Parathyroid adenoma (tissue), 2 donors: ENCODE measurements at regions not wholly inside any gene's neighbourhood (a gene's known extent, or its start where the extent isn't known, plus 50 kb on each side); places are given as distances from the start of the nearest gene placed in this dataset.

Experiments used
- H2AFZ ChIP-seq: fragments of 300-600 bp; sonication (generic); one replicate; pipeline ENCODE4 v1.7.0; 2017; ENCODE audit warnings: antibody characterized with exemption, mild to moderate bottlenecking
- H3K27ac ChIP-seq: fragments of 300-600 bp; sonication (generic); one replicate; pipeline ENCODE4 v1.7.0; 2017
- H3K27me3 ChIP-seq: fragments of 300-600 bp; sonication (generic); one replicate; pipeline ENCODE4 v1.7.0; 2017; ENCODE audit warnings: low read length; ENCODE audit not compliant: control insufficient read depth, insufficient read depth
- H3K36me3 ChIP-seq: fragments of 300-600 bp; sonication (generic); one replicate; pipeline ENCODE4 v1.7.0; 2017; ENCODE audit warnings: low read length; ENCODE audit not compliant: control insufficient read depth, insufficient read depth
- H3K4me1 ChIP-seq: fragments of 300-600 bp; sonication (generic); one replicate; pipeline ENCODE4 v1.7.0; 2017; ENCODE audit warnings: control low read depth
- H3K4me2 ChIP-seq: fragments of 300-600 bp; sonication (generic); one replicate; pipeline ENCODE4 v1.7.0; 2017; ENCODE audit warnings: low read length
- H3K4me3 ChIP-seq: fragments of 300-600 bp; sonication (generic); one replicate; pipeline ENCODE4 v1.7.0; 2017; ENCODE audit warnings: low read depth, low read length
- H3K79me2 ChIP-seq: fragments of 300-600 bp; sonication (generic); one replicate; pipeline ENCODE4 v1.7.0; 2017; ENCODE audit warnings: control low read depth
- H3K9ac ChIP-seq: fragments of 300-600 bp; sonication (generic); one replicate; pipeline ENCODE4 v1.7.0; 2017; ENCODE audit warnings: mild to moderate bottlenecking
- H3K9me3 ChIP-seq: fragments of 300-600 bp; sonication (generic); one replicate; pipeline ENCODE4 v1.7.0; 2017; ENCODE audit warnings: low read length; ENCODE audit not compliant: control insufficient read depth
- TF ChIP-seq, protein P1 (sequence below): fragments of 300-600 bp; sonication (generic); IDR thresholded peaks from one replicate; pipeline ENCODE4 v1.7.0; 2017; ENCODE audit warnings: antibody characterized with exemption, mild to moderate bottlenecking
- donor health status: primary hyperparathyroidism.

DNA sequence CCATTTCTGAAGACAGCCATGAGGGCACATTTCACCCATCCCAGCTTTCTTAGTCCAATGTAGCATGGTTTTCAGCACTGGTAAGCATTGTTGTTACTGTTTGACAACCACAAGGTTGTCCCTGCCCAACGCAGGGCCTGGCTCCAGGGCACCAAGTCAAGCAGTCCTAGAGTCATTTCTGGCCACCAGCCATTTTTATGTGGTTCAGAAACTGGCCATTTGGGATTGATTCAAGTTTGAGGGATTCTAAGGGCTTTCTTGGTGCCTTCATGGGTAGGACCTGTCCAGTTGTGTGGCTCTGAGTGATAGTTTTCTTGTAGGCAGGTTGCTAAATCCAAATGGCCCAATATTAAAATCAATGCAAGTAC is 535.4 kb upstream of the USP24 start:
- Histone ChIP-seq H2AFZ (no peak overlapping the region), H3K4me1 (no peaks in the 10 kb centered on the region), H3K27me3 (no peaks in the 10 kb centered on the region), H3K79me2 (no peaks in the 10 kb centered on the region), H3K4me2 (no peak overlapping the region), H3K9me3 (no peaks in the 10 kb centered on the region), H3K36me3 (no peaks in the 10 kb centered on the region), H3K9ac (no peak overlapping the region), H3K27ac (no peak overlapping the region), H3K4me3 (no peak overlapping the region)
- TF ChIP-seq, protein P1, sequence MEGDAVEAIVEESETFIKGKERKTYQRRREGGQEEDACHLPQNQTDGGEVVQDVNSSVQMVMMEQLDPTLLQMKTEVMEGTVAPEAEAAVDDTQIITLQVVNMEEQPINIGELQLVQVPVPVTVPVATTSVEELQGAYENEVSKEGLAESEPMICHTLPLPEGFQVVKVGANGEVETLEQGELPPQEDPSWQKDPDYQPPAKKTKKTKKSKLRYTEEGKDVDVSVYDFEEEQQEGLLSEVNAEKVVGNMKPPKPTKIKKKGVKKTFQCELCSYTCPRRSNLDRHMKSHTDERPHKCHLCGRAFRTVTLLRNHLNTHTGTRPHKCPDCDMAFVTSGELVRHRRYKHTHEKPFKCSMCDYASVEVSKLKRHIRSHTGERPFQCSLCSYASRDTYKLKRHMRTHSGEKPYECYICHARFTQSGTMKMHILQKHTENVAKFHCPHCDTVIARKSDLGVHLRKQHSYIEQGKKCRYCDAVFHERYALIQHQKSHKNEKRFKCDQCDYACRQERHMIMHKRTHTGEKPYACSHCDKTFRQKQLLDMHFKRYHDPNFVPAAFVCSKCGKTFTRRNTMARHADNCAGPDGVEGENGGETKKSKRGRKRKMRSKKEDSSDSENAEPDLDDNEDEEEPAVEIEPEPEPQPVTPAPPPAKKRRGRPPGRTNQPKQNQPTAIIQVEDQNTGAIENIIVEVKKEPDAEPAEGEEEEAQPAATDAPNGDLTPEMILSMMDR = no peak

DNA sequence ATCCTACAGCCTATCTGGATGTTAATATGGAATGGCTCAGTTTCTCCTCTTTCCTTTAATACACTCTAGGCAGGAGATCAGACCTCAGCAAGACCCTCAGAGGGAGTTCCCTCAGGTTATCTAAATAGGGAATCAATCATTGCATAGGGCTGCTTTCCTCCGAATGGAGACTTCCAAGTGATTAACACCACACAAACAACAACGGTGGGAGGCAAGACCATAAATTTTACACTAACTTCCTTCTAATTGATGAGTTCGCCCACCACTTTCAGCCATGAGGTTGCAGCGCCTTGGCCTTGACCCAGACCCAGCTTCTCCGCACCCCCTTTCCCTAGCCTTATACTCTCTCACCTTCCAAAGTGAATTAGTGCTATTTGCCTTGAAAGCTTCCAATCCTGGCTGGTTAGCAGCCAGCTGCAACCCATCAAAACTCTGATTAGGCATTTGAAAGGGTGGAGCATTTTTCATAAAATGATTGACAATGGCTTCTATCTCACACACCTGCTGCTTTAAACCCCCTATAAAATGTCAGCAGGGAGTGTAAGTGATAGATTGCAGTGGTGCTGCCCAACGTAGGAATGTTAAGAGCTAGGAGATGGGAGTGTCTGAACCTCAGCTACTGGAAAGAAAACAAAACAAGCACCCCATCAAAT is 534.9 kb upstream of the USP24 start:
- H3K9me3 ChIP-seq = no peaks in the 10 kb centered on the region
- no peak overlapping the region for H3K4me3 ChIP-seq
- TF ChIP-seq, protein P1 = no peak
- H3K27ac ChIP-seq = no peak overlapping the region
- H3K27me3 ChIP-seq = no peaks in the 10 kb centered on the region
- no peaks in the 10 kb centered on the region for H3K36me3 ChIP-seq
- H2AFZ ChIP-seq = no peak overlapping the region
- H3K4me2 ChIP-seq = no peak overlapping the region
- no peaks in the 10 kb centered on the region for H3K4me1 ChIP-seq
- no peaks in the 10 kb centered on the region for H3K79me2 ChIP-seq
- H3K9ac ChIP-seq = no peak overlapping the region

DNA sequence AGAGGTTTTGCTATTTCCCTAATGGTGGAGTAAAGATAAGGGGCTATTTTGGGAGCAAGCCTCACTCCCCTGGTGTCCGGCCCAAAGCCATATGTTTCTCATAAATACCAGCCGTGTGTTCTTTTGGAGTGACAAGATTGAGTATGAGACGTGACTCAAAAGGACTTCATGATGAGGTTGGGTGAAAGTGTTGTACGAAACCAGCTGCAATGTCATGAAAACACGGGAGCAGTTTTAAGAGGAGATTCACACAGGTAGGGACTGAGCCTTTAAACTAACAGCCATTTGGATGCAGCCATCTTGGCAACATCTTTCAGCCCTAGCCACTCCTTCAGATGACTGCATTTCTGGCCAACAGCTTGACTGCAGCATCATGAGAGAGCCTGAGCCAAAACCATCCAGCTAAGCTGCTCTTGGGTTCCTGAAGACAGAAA is 532.3 kb upstream of the USP24 start:
- Histone ChIP-seq H3K4me1 (no peaks in the 10 kb centered on the region), H3K9me3 (no peaks in the 10 kb centered on the region), H3K36me3 (no peaks in the 10 kb centered on the region), H3K27ac (no peak overlapping the region), H3K27me3 (no peaks in the 10 kb centered on the region), H3K9ac (no peak overlapping the region), H3K4me2 (no peak overlapping the region), H3K79me2 (no peaks in the 10 kb centered on the region), H2AFZ (no peak overlapping the region), H3K4me3 (no peak overlapping the region)
- TF ChIP-seq, protein P1 = no peak

DNA sequence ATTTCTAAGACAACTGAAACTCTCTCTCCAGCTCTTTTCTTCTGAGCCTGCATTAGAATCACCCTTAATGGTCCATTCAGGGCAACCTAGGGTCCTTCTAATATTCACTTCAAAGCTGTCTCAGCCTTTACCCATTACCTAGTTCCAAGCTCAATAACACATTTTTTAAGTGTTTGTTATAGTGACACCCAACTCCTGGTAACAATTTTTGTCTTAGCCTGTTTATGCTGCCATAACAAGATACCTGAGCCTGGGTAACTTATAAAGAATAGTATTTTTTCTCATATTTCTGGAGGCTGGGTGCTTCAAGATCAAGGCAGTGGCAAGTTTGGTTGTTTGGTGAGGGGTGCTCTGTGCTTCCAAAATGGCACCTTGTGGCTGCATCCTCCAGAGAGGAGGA is 531.5 kb upstream of the USP24 start:
- no peaks in the 10 kb centered on the region for H3K79me2 ChIP-seq
- TF ChIP-seq, protein P1 = no peak
- H3K4me1 ChIP-seq = no peaks in the 10 kb centered on the region
- no peaks in the 10 kb centered on the region for H3K27me3 ChIP-seq
- H2AFZ ChIP-seq = no peak overlapping the region
- no peak overlapping the region for H3K4me2 ChIP-seq
- no peaks in the 10 kb centered on the region for H3K36me3 ChIP-seq
- no peak overlapping the region for H3K27ac ChIP-seq
- H3K4me3 ChIP-seq = no peak overlapping the region
- no peaks in the 10 kb centered on the region for H3K9me3 ChIP-seq
- H3K9ac ChIP-seq = no peak overlapping the region

DNA sequence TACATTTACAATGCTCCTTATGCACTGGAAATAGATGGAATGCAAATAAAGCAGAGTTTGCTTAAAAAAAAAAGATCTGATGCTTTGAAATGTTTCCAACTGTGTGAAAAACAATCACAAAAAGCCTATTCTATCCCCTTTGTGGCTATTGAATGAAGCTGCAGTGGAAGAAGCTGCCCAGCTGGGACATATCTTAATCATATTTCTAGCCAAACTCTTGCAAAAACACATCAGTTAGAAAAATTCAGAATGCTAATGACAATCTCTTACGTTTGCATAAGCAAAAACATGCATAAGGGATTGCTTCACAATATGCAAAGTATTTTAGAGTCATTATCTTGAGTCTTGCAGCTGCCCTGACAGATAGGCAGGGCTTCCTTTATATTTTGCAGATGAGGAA is 526.4 kb upstream of the USP24 start:
- H3K4me3 ChIP-seq = no peak overlapping the region
- TF ChIP-seq, protein P1 = no peak
- no peaks in the 10 kb centered on the region for H3K9me3 ChIP-seq
- H2AFZ ChIP-seq = no peak overlapping the region
- H3K79me2 ChIP-seq = no peaks in the 10 kb centered on the region
- no peak overlapping the region for H3K4me2 ChIP-seq
- no peaks in the 10 kb centered on the region for H3K36me3 ChIP-seq
- H3K4me1 ChIP-seq = no peaks in the 10 kb centered on the region
- H3K27ac ChIP-seq = no peak overlapping the region
- no peak overlapping the region for H3K9ac ChIP-seq
- H3K27me3 ChIP-seq = no peaks in the 10 kb centered on the region
